Naive thymus-derived CD8-positive, alpha-beta T cell (primary cell): ENCODE measurements at regions not wholly inside any gene's neighbourhood (a gene's known extent, or its start where the extent isn't known, plus 50 kb on each side); places are given as distances from the start of the nearest gene placed in this dataset.

ENCODE experiments used
- ATAC-seq, 2 donors: fragments of 150-1000 bp; cut with Tn5 transposase in 1 of 2; sonication (Bioruptor Pico), chemical (Tn5 transposase) in 1 of 2; 1 replicate in 1 of 2; 2 replicates in 1 of 2; pipeline ENCODE4 v1.10.0; 2021; ENCODE audit warnings: mild to moderate bottlenecking in 2 of 2, moderate library complexity in 2 of 2
- POLR2A ChIA-PET: fragments of 350-600 bp; sonication (Branson Sonifier 250); formaldehyde crosslinking; loops from one replicate; lab custom pipeline; 2021; ENCODE audit warnings: antibody characterized with exemption; lab: Charles Lee
- DNase-seq, 10 donors: peaks; one replicate each; pipeline versions ENCODE4 v3.0.0 to v3.0.0-alpha.2; 2020 to 2022
- H3K27ac Mint-ChIP-seq, 10 donors: one replicate each; pipeline ENCODE4 v1.8.0; 2020 to 2022; ENCODE audit warnings: mild to moderate bottlenecking in 10 of 10, mixed read lengths in 10 of 10, moderate library complexity in 4 of 10, inconsistent platforms in 1 of 10
- H3K27me3 Mint-ChIP-seq, 5 donors: one replicate each; pipeline ENCODE4 v1.8.0; 2021 to 2022; ENCODE audit warnings: mixed read lengths in 5 of 5
- H3K36me3 Mint-ChIP-seq, 3 donors: one replicate each; pipeline ENCODE4 v1.8.0; 2020 to 2022; ENCODE audit warnings: mixed read lengths in 3 of 3, mild to moderate bottlenecking in 2 of 3, inconsistent platforms in 1 of 3
- H3K4me1 Mint-ChIP-seq, 4 donors: one replicate each; pipeline ENCODE4 v1.8.0; 2021 to 2022; ENCODE audit warnings: mixed read lengths in 4 of 4
- H3K4me3 Mint-ChIP-seq, 10 donors: one replicate each; pipeline ENCODE4 v1.8.0; 2020 to 2022; ENCODE audit warnings: mild to moderate bottlenecking in 10 of 10, mixed read lengths in 10 of 10, moderate library complexity in 6 of 10, inconsistent platforms in 1 of 10
- H3K9me3 Mint-ChIP-seq, 9 donors: one replicate each; pipeline ENCODE4 v1.8.0; 2020 to 2022; ENCODE audit warnings: mixed read lengths in 9 of 9, mild to moderate bottlenecking in 3 of 9, inconsistent platforms in 1 of 9, moderate library complexity in 1 of 9

DNA sequence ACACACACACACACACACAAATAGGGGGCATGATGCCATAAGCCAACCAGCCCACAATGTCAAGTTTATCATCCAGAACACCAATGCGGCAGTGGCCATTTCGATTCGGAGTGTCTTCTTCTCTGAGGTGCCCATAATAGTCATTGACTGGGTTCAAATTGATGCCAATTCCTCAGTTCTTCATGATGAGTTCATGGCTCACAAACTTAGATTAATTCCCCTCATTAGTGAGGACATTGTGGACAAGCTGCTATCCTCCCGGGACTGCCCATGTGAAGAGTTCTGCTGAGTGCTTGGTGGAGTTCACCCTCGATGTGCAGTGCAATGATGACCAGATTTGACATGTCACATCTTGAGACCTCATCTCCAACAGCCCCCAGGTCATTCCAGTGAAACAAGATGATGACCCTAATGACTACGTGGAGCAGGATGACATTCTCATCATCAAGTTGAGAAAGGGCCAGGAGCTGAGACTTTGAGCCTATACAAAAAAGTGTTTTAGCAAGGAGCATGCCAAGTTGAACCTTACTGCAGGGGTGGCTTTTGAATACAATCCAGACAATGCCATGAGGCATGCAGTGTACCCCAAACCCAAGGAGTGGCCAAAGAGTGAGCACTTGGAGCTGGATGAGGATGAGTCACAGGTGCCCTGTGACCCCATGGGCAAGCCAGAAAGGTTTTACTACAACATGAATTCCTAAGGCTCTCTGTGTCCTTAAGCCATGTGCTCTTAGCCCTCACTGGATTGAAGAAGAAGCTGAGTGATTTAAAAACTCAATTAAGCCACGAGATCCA lies 211.6 kb upstream of the SAMSN1 start:
- peaks cover 0 to 7% (median 7%) of the 10 kb centered on the region in 3 donors for H3K36me3 Mint-ChIP-seq
- POLR2A ChIA-PET, result no interaction called here
- no peaks in the 10 kb centered on the region for H3K27me3 Mint-ChIP-seq
- peaks cover 0 to 12% (median 0%) of the 10 kb centered on the region in 9 donors for H3K9me3 Mint-ChIP-seq
- H3K4me3 Mint-ChIP-seq, result no peak overlapping the region
- ATAC-seq (no peak), DNase-seq (no peak)
- no peak overlapping the region for H3K27ac Mint-ChIP-seq
- H3K4me1 Mint-ChIP-seq, result peaks cover 0 to 10% (median 2%) of the 10 kb centered on the region in 4 donors

DNA sequence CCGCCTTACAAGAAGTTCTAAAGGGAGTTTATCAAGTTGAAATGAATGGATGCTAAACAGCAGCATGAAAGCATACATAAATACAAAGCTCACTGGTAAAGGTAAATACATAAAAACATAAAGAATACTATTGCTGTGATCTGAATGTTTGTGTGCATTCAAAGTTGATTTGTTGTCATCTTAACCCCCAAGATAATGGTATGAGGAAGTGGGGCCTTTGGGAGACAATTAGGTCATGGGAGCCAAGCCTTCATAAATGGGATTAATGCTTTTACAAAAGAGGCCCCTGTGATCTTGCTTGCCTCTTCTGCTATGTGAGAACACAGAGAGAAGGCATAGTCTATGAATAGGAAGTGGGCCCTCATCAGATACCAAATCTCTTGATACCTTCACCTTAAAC lies 209.0 kb upstream of the SAMSN1 start:
- POLR2A ChIA-PET, result no interaction called here
- H3K9me3 Mint-ChIP-seq, result peaks cover 0 to 12% (median 0%) of the 10 kb centered on the region in 9 donors
- peaks cover 0 to 7% (median 7%) of the 10 kb centered on the region in 3 donors for H3K36me3 Mint-ChIP-seq
- peaks cover 0 to 13% (median 0%) of the 10 kb centered on the region in 4 donors for H3K4me1 Mint-ChIP-seq
- H3K27ac Mint-ChIP-seq, result no peak overlapping the region
- peaks cover 0 to 5% (median 0%) of the 10 kb centered on the region in 5 donors for H3K27me3 Mint-ChIP-seq
- ATAC-seq (no peak), DNase-seq (no peak)
- H3K4me3 Mint-ChIP-seq, result no peak overlapping the region

DNA sequence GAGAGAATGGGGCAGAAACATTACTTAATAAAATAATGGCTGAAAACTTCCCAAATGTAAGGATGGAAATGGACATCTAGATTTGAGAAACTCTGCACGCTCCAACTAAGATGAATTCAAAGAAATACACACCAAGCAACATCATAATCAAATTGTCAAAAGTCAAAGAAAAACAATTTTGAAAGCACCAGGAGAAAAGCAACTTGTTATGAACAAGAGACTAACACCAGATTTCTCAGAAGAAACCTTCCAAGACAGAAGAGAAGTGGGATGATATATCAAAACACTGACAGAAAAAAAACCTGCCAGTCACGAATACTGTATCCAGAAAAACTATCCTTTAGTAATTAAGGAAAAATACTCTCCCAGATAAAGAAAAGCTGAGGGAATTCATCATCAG lies 208.6 kb upstream of the SAMSN1 start:
- peaks cover 0 to 7% (median 6%) of the 10 kb centered on the region in 3 donors for H3K36me3 Mint-ChIP-seq
- peaks cover 0 to 5% (median 0%) of the 10 kb centered on the region in 5 donors for H3K27me3 Mint-ChIP-seq
- DNase-seq (no peak), ATAC-seq (no peak)
- POLR2A ChIA-PET, result no interaction called here
- peaks cover 0 to 12% (median 0%) of the 10 kb centered on the region in 9 donors for H3K9me3 Mint-ChIP-seq
- no peak overlapping the region for H3K27ac Mint-ChIP-seq
- H3K4me3 Mint-ChIP-seq, result no peak overlapping the region
- peaks cover 0 to 13% (median 0%) of the 10 kb centered on the region in 4 donors for H3K4me1 Mint-ChIP-seq

DNA sequence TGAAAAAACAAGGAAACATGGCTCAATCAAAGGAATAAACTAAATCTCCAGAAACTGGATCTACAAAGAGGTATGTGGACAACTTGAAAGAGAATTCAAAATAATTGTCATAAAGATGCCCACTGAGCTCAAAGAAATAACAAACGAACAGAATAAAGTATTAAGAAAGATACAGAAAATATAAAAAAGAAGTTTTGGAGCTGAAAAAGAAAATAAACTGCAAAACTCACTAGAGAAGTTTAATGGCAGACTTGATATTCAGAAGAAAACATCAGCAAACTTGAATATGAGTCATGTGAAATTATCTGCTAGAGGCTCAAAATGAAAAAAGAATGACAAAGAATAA lies 208.1 kb upstream of the SAMSN1 start:
- no peak overlapping the region for H3K4me3 Mint-ChIP-seq
- no peak for ATAC-seq
- POLR2A ChIA-PET, result no interaction called here

DNA sequence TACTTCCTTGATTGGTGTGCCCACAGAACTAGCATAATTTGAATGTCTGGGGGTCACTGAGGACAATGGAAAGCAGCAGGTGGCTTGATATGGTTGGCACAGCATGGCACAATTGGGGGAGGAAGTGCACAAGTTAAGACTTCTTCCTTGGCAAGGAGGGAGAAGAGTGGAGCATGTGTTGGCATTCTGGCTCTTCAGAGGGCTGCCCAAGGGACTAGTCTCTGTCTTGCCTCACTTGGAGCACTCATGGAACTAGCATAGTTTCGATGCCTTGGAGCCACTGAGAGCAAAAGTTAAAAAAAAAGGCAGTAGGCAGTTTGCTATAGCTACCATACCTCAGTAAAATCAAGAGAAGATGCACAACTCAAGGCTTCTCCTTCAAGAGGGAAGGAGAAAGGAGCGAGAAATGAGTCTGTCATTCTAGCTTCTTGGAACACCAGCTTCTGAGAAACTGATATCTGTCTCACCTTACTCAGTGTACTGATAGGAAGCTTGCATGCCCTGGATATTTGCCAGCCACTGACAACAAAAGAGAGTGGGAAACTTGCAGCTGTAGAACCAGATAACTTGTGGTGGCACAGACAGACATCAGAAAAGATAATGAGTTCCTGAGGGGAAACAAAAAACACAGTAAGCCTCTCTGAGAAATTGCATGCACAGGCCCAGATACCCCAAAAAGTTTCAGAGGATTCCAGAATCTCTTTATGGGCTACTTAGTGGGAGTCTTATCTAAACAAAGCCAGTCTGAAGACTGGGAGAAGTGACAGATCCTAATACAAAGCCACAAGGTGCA lies 207.5 kb upstream of the SAMSN1 start:
- Mint-ChIP-seq H3K4me1 (peaks cover 0 to 13% (median 0%) of the 10 kb centered on the region in 4 donors), H3K27me3 (peaks cover 0 to 8% (median 1%) of the 10 kb centered on the region in 5 donors), H3K9me3 (peaks cover 0 to 6% (median 0%) of the 10 kb centered on the region in 9 donors), H3K4me3 (no peak overlapping the region), H3K27ac (no peak overlapping the region), H3K36me3 (peaks cover 0 to 7% (median 3%) of the 10 kb centered on the region in 3 donors)
- DNase-seq (no peak), ATAC-seq (no peak)
- POLR2A ChIA-PET, result no interaction called here

More for the DNA sequence above, 208.1 kb upstream of the SAMSN1 start:
- no peak for DNase-seq
- H3K27ac Mint-ChIP-seq, result peak overlapping the region in 1 of 10 donors; percentile 10
- H3K27me3 Mint-ChIP-seq, result peaks cover 0 to 5% (median 0%) of the 10 kb centered on the region in 5 donors
- peaks cover 0 to 11% (median 0%) of the 10 kb centered on the region in 9 donors for H3K9me3 Mint-ChIP-seq
- H3K4me1 Mint-ChIP-seq, result peaks cover 0 to 13% (median 0%) of the 10 kb centered on the region in 4 donors
- peaks cover 0 to 7% (median 5%) of the 10 kb centered on the region in 3 donors for H3K36me3 Mint-ChIP-seq

DNA sequence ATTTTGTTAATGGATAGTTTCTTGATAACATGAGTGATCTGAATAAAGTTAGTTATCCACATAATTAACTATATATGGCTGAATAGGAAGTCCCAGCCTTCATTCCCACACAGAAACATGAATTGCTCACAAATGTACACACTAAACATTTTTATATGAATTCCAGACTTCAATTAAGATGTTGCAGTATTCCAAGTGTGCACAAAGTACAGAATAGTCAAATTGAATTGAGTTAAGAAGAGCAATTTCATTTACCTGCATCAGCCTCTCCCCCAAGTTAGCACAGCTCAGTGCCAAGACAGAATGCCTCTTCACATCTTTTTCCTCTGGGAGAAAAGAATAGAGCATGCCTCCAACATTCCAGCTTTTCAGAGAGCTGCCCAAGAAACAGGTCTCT lies 207.0 kb upstream of the SAMSN1 start:
- peaks cover 0 to 6% (median 0%) of the 10 kb centered on the region in 9 donors for H3K9me3 Mint-ChIP-seq
- POLR2A ChIA-PET, result no interaction called here
- DNase-seq (no peak), ATAC-seq (no peak)
- peaks cover 0 to 11% (median 4%) of the 10 kb centered on the region in 5 donors for H3K27me3 Mint-ChIP-seq
- H3K4me3 Mint-ChIP-seq, result no peak overlapping the region
- H3K27ac Mint-ChIP-seq, result no peak overlapping the region
- H3K36me3 Mint-ChIP-seq, result peaks cover 0 to 7% (median 3%) of the 10 kb centered on the region in 3 donors
- peaks cover 0 to 13% (median 0%) of the 10 kb centered on the region in 4 donors for H3K4me1 Mint-ChIP-seq

DNA sequence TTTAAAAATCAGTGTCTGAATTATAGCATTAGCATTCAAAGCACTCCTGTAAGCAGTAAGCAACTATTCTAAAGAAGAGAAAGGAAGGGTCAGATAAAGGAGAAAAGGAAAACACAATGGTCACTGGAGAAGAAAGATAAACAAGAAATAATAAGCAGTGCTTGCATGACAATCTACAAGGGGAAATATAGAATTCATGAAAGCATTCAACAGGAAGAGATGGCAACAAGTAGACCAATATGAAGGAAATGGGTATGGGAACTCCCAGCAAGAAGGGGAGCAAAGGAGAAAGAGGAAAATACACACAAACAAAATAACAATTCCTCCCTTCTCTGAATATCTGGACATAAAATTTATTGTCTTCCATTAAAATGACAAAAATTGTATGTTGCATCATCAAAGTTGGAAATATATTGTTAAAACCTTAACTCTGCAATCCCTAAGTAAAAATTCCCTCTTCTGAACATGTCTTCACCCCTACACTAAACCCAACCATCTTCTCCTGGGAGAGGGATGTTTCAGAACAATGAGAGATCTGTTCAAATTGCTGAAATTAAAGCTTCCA lies 206.3 kb upstream of the SAMSN1 start:
- Mint-ChIP-seq H3K4me3 (no peak overlapping the region), H3K27me3 (peaks cover 0 to 11% (median 4%) of the 10 kb centered on the region in 5 donors), H3K4me1 (peaks cover 0 to 13% (median 0%) of the 10 kb centered on the region in 4 donors), H3K36me3 (peaks cover 0 to 7% (median 3%) of the 10 kb centered on the region in 3 donors), H3K9me3 (peaks cover 0 to 6% (median 0%) of the 10 kb centered on the region in 9 donors), H3K27ac (no peak overlapping the region)
- POLR2A ChIA-PET, result no interaction called here
- no peak for DNase-seq
- ATAC-seq, result no peak

DNA sequence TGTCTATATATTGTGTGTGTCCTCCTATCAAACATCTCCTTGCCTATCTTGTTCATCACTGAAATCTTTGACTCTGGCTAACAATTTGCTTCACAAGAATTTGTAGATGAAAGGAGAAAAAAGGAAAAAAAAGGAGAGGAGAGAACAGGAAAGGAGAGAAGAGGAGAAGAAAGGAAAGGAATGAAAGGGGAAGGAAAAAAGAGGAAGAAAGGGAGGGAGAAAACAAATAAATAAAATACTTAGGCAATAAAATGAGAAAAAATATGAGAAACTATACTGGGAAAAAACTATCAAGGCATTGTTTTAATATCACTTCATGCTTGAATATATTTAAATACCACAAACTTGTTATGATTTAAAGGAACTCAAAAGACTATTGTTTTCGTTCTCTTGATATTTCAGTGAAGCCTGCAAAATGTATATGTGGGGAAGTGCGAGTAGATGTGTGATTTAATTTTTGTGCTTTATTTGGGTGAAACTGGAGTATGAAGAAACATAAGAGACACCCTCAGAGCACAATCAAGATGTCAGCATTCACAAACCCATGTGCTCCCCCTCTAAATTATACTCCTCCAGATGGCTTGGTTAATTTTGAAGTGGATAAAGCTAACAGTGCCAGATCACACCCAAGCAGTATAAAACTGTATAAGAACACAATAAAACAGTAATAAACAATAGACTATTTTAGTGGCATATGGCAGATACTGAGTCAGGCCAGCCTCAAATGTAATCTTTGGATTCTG lies 205.7 kb upstream of the SAMSN1 start:
- Mint-ChIP-seq H3K27me3 (peaks cover 0 to 11% (median 4%) of the 10 kb centered on the region in 5 donors), H3K36me3 (peaks cover 0 to 7% (median 3%) of the 10 kb centered on the region in 3 donors), H3K4me3 (no peak overlapping the region), H3K9me3 (peaks cover 0 to 6% (median 0%) of the 10 kb centered on the region in 9 donors), H3K27ac (peak overlapping the region in 1 of 10 donors; percentile 29), H3K4me1 (peaks cover 0 to 13% (median 0%) of the 10 kb centered on the region in 4 donors)
- POLR2A ChIA-PET, result no interaction called here
- ATAC-seq, result no peak
- DNase-seq, result no peak

DNA sequence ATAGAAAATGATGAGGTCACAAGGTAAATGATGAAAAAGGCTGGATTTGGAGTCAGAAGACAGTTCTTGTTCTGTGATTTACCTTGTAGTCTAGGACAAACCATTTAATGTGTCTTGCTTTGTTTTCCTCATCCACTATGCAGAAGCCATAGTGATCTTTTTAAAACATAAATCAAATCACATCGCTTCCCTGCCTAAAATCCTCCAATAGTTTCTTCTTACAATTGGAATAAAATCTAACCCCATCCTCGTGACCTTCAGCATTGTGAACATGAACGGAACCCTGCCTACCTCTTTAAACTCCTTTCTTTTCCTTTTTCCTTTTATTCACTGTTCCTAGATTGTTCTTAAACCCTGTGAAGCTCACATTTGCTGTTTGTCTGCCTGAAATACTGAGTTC lies 204.9 kb upstream of the SAMSN1 start:
- POLR2A ChIA-PET, result no interaction called here
- DNase-seq, result no peak
- peaks cover 0 to 13% (median 0%) of the 10 kb centered on the region in 4 donors for H3K4me1 Mint-ChIP-seq
- H3K27me3 Mint-ChIP-seq, result peaks cover 0 to 11% (median 4%) of the 10 kb centered on the region in 5 donors
- H3K36me3 Mint-ChIP-seq, result peaks cover 0 to 7% (median 3%) of the 10 kb centered on the region in 3 donors
- no peak overlapping the region for H3K4me3 Mint-ChIP-seq
- no peak for ATAC-seq
- no peak overlapping the region for H3K27ac Mint-ChIP-seq
- peaks cover 0 to 6% (median 0%) of the 10 kb centered on the region in 9 donors for H3K9me3 Mint-ChIP-seq

DNA sequence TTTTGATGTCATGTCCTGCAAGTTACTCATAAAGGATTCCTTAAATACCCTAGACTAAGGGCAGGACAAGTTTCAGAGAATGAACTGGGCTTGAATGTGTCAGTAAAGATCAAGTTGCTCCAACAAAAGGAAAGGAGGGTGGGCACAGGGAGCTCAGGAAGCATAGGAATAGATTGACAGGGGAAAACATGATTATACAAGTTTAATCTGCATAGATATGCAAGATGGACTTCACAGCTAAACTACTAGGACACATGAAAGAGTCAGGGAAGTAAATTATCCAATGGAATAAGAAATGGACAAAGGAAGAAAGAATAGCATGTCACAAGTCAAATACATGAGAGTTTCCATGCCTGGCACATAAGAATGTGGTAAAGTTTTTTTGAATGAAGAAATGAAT lies 203.9 kb upstream of the SAMSN1 start:
- Mint-ChIP-seq H3K36me3 (peaks cover 0 to 7% (median 3%) of the 10 kb centered on the region in 3 donors), H3K4me3 (no peak overlapping the region), H3K4me1 (peaks cover 0 to 13% (median 0%) of the 10 kb centered on the region in 4 donors), H3K27me3 (peaks cover 0 to 11% (median 4%) of the 10 kb centered on the region in 5 donors), H3K27ac (no peak overlapping the region), H3K9me3 (peaks cover 0 to 6% (median 0%) of the 10 kb centered on the region in 9 donors)
- no peak for ATAC-seq
- DNase-seq, result no peak
- POLR2A ChIA-PET, result no interaction called here

DNA sequence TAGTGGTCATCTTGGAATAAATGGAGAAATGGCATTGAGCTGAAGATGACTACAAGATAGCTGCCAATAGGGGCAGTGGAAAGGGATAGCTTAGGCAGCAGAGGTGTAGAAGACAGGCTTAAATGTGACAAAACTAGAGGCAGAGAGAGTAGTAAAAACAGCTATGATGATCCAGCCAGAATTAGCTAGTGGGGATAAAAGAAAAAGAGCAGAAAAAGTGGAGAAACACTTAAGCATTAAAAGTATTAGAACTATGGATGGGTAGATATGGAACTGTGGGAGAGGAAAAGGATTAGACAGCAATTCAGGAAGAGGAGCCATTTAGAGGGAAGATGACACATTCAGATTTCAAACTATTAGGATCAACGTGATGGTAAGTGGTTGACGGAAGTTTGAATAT lies 202.5 kb upstream of the SAMSN1 start:
- Mint-ChIP-seq H3K36me3 (peaks cover 0 to 3% (median 1%) of the 10 kb centered on the region in 3 donors), H3K27ac (no peak overlapping the region), H3K9me3 (peaks cover 0 to 5% (median 0%) of the 10 kb centered on the region in 9 donors), H3K4me1 (peaks cover 0 to 13% (median under 1%) of the 10 kb centered on the region in 4 donors), H3K27me3 (peaks cover 0 to 14% (median 5%) of the 10 kb centered on the region in 5 donors), H3K4me3 (no peak overlapping the region)
- ATAC-seq (no peak), DNase-seq (no peak)
- POLR2A ChIA-PET, result no interaction called here

DNA sequence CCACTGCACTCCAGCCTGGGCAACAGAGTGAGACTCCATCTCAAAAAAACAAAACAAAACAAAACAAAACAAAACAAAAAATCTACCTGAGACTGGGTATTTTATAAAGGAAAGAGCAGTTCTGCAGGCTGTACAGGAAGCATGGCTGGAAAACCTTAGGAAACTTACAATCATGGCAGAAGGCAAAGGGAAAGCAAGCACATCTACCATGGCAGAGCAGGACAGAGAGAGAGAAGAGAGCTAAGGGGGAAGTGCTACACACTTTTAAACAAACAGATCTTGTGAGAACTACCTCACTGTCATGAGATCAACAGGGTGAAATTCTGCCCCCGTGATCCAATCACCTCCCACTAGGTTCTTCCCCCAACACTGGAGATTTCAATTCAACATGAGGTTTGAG lies 198.3 kb upstream of the SAMSN1 start:
- peaks cover 0 to 2% (median 0%) of the 10 kb centered on the region in 4 donors for H3K4me1 Mint-ChIP-seq
- peaks cover 0 to 10% (median 5%) of the 10 kb centered on the region in 5 donors for H3K27me3 Mint-ChIP-seq
- POLR2A ChIA-PET, result no interaction called here
- H3K4me3 Mint-ChIP-seq, result no peak overlapping the region
- peak overlapping the region in 1 of 10 donors; percentile 71 for H3K27ac Mint-ChIP-seq
- H3K9me3 Mint-ChIP-seq, result peaks cover 0 to 10% (median 0%) of the 10 kb centered on the region in 9 donors
- no peak for ATAC-seq
- DNase-seq, result no peak
- H3K36me3 Mint-ChIP-seq, result peaks cover 0 to 5% (median 3%) of the 10 kb centered on the region in 3 donors
